ENCODE measurements at regions not wholly inside any gene's neighbourhood (a gene's known extent, or its start where the extent isn't known, plus 50 kb on each side); places are given as distances from the start of the nearest gene placed in this dataset.

DNA sequence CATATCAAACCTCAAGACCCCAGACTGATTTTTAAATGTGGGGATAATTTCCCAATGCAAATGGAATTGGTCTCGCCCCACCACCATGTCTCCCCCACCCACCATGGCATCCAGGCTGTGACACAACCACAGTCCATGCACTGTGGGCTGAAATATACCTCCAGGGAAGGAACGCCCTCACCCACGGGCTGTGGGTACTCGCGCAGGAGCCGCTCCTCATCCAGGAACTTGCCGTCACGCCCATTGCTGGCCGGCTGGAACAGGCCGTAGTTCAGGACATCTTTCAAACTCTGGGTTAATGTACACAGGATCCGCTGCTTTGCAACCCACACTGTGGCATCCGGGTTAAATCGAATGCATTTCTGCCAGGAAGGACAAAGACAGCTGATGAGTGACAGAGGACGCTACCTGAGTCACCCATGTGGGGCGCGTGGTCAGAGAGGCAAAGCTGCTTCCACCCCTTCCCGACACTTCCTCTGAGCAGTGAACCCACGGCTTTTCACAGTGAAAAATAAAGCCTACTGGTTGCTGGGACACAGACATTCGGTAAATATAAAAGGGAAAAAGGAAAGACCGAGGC lies 133.6 kb downstream of the SHANK2 start:
- no TSS peak for BruUV-seq (replicated peaks)
- no peaks in the 10 kb centered on the region for H3K36me3 ChIP-seq (ENCODE audit: control insufficient read depth, insufficient read depth, low read length)
- no peaks in the 10 kb centered on the region; the same call in 1 of the 2 replicates for H3K27me3 ChIP-seq (ENCODE audit: control insufficient read depth, insufficient read depth, low read length)
- TF ChIP-seq POLR2AphosphoS5 (IDR thresholded peaks at IDR 0.05; ENCODE audit: low read depth, low read length) (no peak), TCF7L2 (IDR thresholded peaks at IDR 0.05; ENCODE audit: low read depth, low read length) (no peak), CTCF (IDR thresholded peaks at IDR 0.05) (no peak), SIN3A (IDR thresholded peaks at IDR 0.05; ENCODE audit: borderline replicate concordance, insufficient read depth, low read depth, low read length) (no peak)
- TF ChIP-seq, protein P1, sequence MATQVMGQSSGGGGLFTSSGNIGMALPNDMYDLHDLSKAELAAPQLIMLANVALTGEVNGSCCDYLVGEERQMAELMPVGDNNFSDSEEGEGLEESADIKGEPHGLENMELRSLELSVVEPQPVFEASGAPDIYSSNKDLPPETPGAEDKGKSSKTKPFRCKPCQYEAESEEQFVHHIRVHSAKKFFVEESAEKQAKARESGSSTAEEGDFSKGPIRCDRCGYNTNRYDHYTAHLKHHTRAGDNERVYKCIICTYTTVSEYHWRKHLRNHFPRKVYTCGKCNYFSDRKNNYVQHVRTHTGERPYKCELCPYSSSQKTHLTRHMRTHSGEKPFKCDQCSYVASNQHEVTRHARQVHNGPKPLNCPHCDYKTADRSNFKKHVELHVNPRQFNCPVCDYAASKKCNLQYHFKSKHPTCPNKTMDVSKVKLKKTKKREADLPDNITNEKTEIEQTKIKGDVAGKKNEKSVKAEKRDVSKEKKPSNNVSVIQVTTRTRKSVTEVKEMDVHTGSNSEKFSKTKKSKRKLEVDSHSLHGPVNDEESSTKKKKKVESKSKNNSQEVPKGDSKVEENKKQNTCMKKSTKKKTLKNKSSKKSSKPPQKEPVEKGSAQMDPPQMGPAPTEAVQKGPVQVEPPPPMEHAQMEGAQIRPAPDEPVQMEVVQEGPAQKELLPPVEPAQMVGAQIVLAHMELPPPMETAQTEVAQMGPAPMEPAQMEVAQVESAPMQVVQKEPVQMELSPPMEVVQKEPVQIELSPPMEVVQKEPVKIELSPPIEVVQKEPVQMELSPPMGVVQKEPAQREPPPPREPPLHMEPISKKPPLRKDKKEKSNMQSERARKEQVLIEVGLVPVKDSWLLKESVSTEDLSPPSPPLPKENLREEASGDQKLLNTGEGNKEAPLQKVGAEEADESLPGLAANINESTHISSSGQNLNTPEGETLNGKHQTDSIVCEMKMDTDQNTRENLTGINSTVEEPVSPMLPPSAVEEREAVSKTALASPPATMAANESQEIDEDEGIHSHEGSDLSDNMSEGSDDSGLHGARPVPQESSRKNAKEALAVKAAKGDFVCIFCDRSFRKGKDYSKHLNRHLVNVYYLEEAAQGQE (IDR thresholded peaks at IDR 0.05; ENCODE audit: insufficient read depth in 1 of 2, low read depth in 2 of 2, low read length in 1 of 2): no peak
- intact Hi-C loops (cut with micrococcal nuclease; ENCODE audit: unreplicated experiment): no loop called here
- ATAC-seq: no peak
- POLR2A ChIA-PET: no interaction called here
- in situ Hi-C loops (cut with HindIII; ENCODE audit: low pct_unique_long_range_greater_than_20kb, low sequenced_read_pairs): no loop called here
- CTCF ChIA-PET: no interaction called here
- H3K4me3 ChIP-seq (ENCODE audit: low read depth in 2 of 2, low read length in 2 of 2): no peak overlapping the region
- no peaks in the 10 kb centered on the region for H3K4me1 ChIP-seq (ENCODE audit: control insufficient read depth, insufficient read depth, low read length)
- no peak for DNase-seq (ENCODE audit: low read depth, low spot score)
- no peaks in the 10 kb centered on the region for H3K9me3 ChIP-seq (ENCODE audit: control insufficient read depth, insufficient read depth, low read depth, low read length)
- H3K27ac ChIP-seq (ENCODE audit: low read length): no peak overlapping the region

GRCh38 chr11:71117311-71117710 lies 135.1 kb downstream of the SHANK2 start:
- ATAC-seq (no peak), DNase-seq (ENCODE audit: low read depth, low spot score) (no peak)
- H3K4me1 ChIP-seq (ENCODE audit: control insufficient read depth, insufficient read depth, low read length): no peaks in the 10 kb centered on the region
- no peak overlapping the region for H3K27ac ChIP-seq (ENCODE audit: low read length)
- ChIA-PET CTCF (no interaction called here), POLR2A (interaction anchor here (0.6 kb wide), 1 partner anchor 313 kb away, joined by 3 read pairs; no protein-coding TSS in a partner anchor)
- no peaks in the 10 kb centered on the region for H3K36me3 ChIP-seq (ENCODE audit: control insufficient read depth, insufficient read depth, low read length)
- no peaks in the 10 kb centered on the region for H3K9me3 ChIP-seq (ENCODE audit: control insufficient read depth, insufficient read depth, low read depth, low read length)
- no peak overlapping the region for H3K4me3 ChIP-seq (ENCODE audit: low read depth in 2 of 2, low read length in 2 of 2)
- BruUV-seq (replicated peaks): no TSS peak
- in situ Hi-C loops (cut with HindIII; ENCODE audit: low pct_unique_long_range_greater_than_20kb, low sequenced_read_pairs): no loop called here
- H3K27me3 ChIP-seq (ENCODE audit: control insufficient read depth, insufficient read depth, low read length): no peaks in the 10 kb centered on the region; the same call in 1 of the 2 replicates
- TF ChIP-seq TCF7L2 (IDR thresholded peaks at IDR 0.05; ENCODE audit: low read depth, low read length): no peak
- TF ChIP-seq SIN3A (IDR thresholded peaks at IDR 0.05; ENCODE audit: borderline replicate concordance, insufficient read depth, low read depth, low read length): no peak
- TF ChIP-seq, protein P1 (IDR thresholded peaks at IDR 0.05; ENCODE audit: insufficient read depth in 1 of 2, low read depth in 2 of 2, low read length in 1 of 2): no peak
- no peak for TF ChIP-seq POLR2AphosphoS5 (IDR thresholded peaks at IDR 0.05; ENCODE audit: low read depth, low read length)
- no peak for TF ChIP-seq CTCF (IDR thresholded peaks at IDR 0.05)
- intact Hi-C loops (cut with micrococcal nuclease; ENCODE audit: unreplicated experiment): no loop called here
